NCI-H2196 treated with DMSO at 0.1 percent for 48 hours (cell line): ENCODE measurements at regions not wholly inside any gene's neighbourhood (a gene's known extent, or its start where the extent isn't known, plus 50 kb on each side); places are given as distances from the start of the nearest gene placed in this dataset.

Experiments used
- DNase-seq: peaks from one replicate; lab custom pipeline; 2025; ENCODE audit not compliant: unreplicated experiment; lab: John Stamatoyannopoulos, UW

DNA sequence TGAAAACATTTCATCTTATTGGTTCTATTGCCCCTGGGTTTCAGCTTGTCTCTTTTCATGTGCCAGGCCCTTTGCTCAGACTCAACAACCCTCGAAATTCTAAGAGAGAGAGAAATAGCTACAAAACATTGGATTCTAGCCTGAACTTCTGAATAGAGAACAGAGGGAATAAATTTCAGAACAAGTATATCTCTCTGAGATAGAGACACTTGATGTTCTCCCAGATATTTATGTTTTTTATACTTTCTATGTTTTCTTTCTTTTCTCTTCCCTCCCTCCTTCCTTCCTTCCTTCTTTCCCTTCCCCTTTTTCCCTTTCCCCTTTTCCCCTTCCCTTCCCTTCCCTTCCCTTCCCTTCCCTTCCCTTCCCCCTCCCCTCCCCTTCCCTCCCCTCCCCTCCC, 279.5 kb upstream of the SPRED2 start:
- no peak for DNase-seq

DNA sequence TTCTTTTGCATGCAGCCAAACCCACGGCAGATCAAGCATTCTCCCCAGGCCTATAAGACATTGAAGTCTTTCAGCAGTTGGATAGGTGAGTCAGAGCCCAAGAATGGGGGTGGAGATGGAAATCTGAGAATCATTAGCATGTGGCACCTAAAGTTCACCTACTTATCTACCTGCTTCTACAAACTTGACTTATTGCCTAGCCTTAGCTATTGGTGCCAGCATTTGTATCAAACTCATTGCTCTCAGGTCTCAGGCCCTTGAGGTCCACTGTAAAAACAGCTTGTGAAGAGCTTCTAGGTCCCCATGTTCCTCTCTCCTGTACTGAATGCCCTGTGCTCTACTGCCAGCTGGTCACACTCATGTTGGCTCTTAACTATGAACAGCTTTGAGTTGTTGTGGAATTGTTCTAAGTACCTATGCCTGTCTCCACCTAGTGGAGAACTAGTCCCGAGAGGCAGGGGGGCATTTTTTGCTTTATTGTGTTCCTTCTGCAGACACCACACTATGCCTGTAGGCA, 278.4 kb upstream of the SPRED2 start:
- DNase-seq, result no peak

DNA sequence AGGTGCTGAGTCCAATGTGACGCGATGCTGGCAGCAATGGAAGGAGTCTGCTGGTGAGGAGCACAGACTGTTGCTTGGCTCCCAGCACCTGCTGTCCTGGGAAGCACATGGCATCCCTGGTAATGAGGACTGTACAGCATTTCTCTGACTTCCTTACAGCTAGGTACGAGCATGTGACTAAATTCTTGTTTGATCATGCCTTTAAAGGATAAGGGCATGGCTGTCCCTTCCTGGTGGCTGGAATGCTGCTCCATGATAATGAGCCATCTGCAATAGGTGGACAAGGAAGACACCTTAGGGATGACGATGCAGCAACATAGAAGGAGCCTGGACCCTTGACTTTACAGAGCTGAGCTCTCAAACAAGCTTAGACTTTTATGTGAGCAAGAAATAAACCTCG, 278.0 kb upstream of the SPRED2 start:
- no peak for DNase-seq

DNA sequence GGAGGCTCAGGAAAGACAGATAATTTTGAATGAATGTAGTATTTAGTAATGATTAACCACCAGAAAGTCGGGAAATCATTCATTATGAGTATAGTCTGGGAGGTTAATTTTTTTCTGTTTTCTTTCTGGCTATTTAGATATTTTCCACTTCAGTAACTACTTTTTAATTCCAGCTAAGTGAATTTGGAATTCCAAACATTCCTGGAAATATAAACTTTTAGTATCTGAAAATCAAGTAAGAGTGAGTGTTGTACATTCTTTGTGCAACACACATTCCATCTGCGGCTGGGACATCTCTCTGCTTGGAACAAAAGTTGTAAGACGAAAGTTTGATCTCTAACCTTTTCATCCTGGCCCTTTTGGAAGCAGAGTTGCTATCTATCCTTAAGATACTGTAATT, 275.7 kb upstream of the SPRED2 start:
- no peak for DNase-seq

DNA sequence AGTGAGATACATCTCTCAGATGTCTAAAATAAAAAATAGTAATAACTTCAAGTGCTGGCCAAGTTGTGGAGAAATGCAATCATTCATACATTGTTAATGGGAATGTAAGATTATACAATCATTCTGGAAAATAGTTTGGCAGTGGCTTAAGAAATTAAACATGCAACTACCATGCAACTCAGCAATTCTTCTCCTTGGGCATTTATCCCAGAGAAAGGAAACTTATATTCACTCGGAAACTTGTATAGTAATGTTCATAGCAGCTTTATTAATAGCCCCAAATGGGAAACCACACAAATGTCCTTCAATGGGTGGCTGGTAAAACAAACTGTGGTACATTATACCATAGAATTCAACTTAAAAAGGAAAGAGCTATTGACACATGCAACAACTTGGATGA, 274.0 kb upstream of the SPRED2 start:
- no peak for DNase-seq

DNA sequence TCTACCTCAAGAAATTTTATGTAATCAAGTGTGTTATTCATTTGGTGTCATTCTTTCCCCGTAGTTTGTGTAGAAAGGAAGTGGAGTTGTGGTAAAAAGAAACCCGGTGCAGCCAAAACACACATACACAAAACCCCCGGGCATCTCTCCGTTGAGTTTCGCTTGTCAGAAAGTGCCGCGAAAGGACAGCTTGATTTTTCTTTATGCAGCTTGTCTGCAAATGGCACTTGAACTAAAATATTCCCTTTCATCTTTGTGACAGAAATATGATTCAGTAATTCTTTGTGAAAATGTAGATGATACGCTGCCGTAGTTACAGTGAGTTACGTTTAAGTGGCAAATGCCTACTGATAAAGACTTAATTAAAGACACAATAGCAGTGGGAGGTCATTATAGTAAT, 268.8 kb upstream of the SPRED2 start:
- DNase-seq, result no peak

DNA sequence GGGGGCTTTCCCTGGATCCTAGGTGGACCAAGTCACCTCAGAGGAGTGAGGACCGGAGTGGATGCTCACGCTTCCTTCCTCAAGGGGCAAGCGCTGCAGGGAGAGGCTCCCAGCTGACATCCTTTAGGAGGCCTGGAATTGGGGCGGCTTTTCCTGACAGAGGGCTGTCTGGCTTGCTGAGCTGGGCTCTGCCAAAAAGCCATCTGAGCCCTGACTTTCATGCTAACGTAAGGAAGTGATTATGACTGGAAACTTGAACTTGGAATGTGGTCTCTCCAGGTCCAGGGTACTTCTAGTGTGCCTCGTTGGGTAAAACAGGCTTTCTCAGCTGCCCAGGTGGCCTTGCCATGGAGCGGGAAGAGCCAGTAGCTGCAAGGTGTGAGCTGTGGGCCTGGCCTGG, 268.3 kb upstream of the SPRED2 start:
- no peak for DNase-seq

DNA sequence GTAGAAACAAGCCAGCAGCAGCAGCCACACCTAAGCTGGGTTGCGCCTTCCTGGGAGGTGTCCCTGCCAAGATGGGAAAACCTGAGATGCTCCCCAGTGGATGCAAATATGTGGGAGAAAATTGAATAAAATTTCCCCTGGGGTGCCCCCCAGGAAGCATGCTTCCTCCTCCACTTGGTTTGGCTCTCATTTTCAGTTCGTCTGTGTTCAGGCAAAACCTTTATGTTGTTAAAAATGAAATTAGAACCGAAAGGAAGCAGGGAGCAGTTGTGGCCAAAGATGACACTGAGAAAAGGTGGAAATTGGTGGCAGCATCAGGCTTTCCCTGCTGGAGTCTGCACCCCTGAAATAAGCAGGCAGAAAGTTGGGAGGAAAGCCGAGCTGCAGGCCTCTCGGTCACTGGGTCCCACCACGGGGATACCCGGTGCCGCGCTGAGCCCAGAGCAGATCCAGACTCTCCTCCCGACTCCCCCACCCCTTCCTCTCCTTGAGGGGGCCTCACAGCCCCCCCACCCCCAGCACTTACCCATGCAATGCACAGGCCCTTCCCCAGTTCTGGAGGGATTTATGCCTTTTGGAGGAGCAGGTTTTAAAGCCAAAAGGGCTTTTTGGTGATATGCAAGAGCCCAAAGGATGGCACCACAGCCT, 267.7 kb upstream of the SPRED2 start:
- no peak for DNase-seq

DNA sequence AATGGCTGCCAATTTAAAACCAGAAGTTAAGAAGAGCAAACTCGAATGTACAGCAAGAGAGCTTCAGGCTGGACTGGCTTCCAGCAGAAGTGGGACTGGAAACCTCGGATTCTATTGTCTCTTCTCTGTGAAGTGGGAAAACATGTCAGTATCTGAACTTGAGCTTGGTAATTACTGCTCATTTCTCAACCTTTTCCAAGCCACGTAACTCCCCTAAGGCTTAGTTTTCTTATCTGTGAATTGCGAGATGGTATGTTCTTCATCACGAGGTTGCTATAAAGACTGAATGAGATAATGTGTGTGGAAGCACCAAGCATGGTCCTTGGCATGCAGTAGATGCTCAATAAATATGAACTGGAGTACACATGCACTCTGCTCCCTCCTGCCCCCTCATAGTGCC, 259.4 kb upstream of the SPRED2 start:
- DNase-seq, result no peak

DNA sequence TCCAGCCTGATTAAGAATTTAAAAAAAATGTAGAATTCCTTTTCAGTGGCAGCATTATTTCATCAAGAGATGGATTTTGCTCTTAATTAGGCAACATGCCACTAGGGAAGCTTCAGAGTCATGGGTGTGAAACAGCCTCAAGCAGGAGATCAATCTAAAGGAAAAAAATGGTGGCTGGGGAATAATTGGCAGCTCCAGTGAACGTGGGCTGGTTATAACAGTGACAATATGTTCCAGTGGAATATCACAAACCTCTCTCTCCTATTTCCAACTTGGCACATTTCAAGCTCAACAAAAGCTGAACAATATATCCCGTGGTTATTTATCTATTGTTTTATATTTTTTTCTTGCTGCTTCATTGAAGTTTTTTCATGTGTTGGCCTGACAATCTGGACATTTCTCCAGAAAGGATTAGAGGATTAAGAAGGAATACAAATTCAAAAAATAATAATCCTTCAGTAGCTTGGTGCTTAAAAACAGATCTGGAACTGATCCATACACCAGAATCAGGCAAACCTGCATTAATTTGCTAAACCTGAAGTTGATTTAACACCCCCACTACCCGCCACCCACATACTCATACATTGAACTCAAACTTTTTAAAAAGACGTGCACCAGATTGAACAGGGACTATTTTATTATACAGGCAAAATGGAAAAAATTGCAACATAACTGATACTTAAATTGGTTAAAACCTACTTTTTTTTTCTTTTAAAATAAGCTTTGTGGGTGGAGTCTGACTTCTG, 255.9 kb upstream of the SPRED2 start:
- no peak for DNase-seq

DNA sequence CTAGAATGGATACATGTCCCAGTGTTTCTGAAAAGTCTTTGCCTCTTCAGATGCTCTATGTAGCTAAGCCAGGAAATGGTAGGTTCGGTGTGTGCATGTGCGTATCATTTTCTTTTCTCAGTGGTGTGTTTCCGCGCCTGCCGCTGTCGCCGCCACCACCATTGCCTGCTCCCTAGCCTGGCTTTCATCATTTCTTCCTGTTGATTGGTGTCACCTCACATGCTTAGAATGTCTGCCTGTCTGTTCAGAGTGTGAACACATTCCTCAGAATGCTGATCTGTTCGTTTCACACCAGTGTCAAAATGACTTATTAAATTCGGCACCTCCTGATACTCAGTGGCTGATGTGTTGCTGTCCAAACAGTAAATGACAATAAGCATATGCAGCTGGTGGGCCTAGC, 255.2 kb upstream of the SPRED2 start:
- DNase-seq, result no peak

DNA sequence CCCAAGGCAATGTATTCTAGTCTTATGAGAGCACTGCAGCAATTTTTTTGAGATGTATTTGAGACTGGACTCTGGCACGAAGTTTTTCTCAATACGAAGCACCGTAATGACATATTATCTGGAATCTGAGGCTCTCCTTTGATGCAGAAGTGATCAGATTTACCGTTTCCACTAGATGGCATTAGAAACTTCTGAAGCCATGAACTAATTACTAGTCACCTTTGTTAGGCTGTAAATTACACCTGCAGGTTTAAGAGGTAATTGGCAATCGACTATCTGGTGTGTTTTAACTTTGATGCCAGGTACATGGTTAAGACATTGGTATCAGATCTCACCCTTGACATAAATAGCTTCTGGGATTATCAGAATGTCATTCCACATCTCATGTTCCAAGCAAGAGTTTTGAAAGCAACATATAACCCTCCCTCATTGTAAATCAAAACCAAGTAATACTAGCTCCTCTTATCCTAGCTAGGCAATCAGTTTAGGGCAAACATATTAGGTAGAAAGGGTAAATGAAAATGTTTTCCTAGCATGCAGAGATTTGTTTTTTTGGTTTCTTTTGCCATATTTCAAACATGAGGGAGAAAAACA, 254.6 kb upstream of the SPRED2 start:
- DNase-seq, result no peak

DNA sequence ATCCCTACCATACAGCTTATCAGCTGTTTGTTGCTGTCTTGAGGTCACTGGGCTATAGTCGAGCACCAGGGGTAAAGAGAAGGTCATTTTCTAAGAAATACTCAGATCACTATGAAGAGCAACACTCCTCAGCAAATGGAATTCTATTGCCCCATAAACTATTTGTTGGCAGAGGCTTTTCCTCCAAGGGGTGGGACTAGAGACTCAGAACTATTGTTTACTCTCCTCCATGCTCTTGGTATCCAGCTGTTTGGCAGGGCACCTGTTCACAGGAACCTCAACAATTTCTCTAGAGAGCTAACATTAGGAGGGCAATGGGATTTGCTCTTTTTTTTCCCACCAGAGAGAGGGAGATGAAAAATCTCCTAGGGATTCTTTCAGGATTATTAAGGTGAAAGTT, 249.1 kb upstream of the SPRED2 start:
- DNase-seq, result no peak

DNA sequence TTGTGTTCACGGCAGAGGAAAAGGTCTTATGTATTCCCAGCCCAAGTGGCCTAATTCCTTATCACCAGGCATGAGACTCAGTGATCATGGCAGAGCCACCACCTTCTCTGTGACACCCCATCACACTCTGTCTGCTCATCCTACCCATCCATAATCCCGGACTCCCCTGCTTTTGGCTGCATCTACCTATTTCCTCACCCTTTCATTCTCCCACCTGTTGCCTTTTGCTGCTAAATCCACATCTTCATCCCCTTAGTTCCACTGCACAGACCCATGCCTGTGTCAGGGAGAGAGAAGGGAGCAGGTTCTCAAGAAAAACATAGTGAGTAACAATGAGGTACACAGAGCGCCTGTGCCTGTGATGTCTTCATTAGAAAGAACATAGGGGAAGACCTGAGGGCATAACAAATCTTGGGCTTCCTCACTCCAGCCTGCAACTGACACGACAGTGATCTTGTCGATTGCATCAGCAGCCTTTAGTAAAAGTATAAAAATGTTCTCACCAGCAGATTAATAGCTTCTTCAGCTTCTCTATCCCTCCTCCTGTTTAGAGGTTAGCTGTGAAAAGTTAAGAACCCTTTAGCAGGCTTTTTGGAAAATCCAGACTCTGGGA, 246.5 kb upstream of the SPRED2 start:
- no peak for DNase-seq

DNA sequence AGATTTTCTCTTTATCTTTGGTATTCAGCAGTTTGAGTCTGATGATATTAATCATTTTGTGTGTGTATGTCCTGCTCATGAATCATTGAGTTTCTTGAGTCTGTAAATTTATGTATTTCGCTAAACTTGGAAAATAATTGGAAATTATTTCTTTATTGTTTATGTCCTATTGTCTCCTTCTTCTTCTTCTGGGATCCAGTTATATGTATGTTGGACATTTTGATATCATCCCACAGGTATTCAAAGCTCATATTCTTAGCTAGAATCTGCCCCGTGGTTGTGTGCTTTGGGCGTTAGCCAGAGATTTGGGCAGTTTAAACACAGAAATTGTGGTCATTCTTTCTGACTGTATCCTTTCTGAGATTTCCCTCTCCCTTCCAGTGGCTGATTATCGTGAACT, 243.0 kb upstream of the SPRED2 start:
- no peak for DNase-seq

DNA sequence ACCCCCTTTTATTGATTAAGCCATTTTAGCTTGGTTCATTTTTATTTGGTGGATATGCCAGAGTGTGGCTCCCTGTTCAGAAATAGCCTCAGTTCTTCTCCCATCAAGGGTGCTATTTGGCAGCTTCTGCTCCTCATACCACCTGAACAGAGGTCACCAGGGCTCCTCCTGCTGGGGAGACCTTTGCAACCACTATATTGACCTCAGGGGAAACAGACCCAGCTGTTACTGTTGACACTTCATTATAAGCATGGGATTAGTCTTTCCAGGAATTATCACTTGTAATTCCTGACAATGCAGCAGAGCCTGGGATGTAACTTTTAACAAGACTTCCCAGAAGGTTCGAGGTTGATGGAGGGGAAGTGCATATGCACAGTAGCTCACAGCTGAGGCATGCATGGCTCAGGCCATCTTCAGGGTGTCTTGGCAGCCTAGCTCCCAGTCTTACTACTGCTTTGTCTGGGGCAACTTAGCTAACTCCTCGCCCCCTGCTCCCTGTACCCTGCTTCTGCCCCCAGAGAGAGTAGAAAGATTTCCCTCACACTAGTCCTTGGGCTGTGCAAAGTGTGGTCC, 239.4 kb upstream of the SPRED2 start:
- DNase-seq, result no peak

DNA sequence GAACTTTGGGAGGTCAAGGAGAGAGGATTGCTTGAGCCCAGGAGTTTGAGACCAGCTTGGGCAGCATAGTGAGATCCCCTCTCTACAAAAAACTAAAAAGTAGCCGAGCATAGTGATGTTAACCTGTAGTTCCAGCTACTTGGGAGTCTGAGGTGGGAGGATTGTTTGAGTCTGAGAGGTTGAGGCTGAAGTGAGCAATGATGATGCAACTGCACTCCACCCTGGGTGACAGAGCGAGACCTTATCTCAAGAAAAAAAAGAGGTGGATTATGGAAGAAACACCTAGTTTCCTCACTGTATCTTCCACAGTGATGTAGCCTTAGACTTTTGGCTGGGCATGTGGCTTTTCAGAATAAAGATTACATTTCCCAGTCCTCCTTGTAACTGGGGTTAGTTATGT, 237.2 kb upstream of the SPRED2 start:
- DNase-seq, result no peak

DNA sequence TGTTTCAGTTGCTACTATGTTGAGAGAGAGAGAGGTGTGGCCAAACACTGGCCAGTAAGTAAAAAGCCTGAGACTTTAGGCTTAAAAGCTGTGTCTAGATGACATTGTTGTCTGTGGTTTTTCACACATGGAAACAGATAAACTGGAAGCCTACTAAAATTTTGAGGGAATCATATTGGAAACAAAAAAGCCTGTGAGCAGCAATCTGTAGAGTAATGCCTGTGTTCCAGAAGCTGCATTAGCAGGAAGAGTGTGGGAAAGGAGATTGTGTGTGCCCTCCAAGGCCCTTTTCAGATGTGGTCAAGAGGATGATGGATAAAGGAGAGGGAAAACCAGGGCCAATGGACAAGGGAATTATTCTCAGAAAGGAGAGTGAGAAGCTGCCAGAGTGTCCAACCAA, 236.3 kb upstream of the SPRED2 start:
- no peak for DNase-seq

DNA sequence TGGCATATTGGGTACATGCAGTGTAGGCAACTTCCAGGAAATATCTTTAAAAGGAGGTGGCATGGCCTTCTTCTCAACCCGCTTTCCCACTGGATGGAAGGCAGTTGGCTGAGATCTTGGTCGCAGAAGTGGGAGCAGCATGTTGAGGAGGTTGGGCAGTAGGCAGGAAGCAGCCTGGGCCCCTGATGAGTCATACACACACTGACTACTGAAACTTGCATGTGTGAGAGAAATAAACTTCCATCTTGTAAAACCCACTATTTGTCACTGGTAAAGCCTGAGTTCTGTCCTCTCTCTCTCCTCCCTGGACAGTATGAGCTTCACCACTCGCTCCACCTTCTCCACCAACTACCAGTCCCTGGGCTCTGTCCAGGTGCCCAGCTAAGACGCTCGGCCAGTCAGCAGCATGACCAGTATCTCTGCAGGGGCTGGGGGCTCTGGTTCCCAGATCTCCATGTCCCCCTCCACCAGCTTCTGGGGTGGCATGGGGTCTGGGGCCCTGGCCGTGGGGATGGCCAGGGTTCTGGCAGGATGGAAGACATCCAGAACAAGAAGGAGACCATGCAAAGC, 233.8 kb upstream of the SPRED2 start:
- DNase-seq, result no peak

DNA sequence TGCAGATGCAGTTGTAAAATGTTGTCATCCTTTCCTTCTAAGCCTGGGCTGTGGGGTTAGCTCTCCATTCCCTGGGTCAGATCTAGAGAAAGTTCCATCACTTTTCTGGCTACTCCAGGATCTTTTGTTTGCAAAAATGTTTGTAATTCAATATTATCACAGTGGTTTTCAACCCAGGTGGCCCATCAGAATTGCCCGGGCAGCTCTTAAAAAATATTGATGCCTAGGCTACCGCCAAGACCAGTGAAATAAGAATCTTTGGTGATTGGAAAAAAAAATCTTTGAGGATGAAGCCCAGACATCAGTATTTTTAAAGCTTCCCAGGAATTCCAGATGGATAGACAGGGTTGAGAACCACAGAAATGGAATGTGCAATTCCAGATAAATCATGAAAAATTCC, 232.5 kb upstream of the SPRED2 start:
- DNase-seq, result no peak

DNA sequence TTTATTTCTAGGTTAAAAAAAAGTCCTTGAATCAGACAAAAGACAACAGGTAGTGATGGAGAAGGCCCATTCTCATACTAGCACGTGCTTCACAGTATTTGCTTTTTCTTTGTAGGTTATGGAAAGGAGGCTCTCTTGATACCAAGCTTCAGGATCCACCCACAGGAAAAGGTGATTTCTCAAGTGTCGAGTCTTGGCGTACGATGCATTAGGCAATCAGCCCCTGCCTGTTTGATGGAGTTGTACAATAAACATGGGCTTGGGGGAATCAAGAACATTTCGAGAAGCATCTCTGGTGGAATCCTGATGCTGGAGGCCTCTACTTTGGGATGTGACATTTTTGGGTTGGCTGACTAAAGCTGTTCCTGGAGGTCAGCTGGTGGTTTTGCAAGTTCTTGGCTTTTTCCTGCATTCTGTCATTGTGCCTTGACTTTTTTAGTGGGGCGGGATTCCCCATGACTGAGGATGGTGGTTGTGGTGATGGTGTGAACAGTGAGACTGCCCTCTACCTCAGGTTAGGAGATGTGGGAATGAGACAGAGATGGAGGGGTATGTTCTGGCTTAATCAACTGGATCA, 231.5 kb upstream of the SPRED2 start:
- no peak for DNase-seq
